Spinal cord (tissue), 1 donor: ENCODE measurements at regions not wholly inside any gene's neighbourhood (a gene's known extent, or its start where the extent isn't known, plus 50 kb on each side); places are given as distances from the start of the nearest gene placed in this dataset. TPM values are rescaled to one million over a fixed set of nuclear protein-coding genes. Genes with fewer than 3 reads are reported as not detected.

Experiments used
- small RNA-seq: library from RNA; depleted of rRNA; stranded (forward); fragments of <200 nt; gene quantifications from one replicate; pipeline ENCODE3, GENCODE V24; 2014; ENCODE audit warnings: low replicate concordance

Small RNAs in the stretch of these regions (small RNA-seq; reads per million reads assigned to genes)
- gene MIR1233-2 = not detected
